ENCODE measurements at regions not wholly inside any gene's neighbourhood (a gene's known extent, or its start where the extent isn't known, plus 50 kb on each side); places are given as distances from the start of the nearest gene placed in this dataset.

DNA sequence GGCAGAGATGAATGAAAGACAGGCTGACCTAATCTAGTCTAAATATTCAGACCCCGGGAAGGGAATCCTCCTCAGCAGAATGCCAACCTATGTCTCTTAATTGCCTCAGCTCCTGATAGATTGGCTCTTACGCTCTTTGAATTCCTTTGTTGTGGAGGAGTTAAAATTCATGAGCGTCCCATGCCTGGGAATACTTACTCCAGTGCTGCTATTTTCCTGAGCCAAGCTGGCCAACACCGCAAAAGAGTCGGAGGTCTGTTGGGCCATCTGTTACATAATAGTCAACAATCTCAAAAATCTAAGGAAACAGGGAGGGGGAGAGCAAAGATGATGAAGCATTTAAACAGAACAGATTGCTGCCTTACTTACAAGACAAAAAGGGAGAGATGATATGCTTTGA lies 182.8 kb downstream of the ASCL1 start:
- WGBS (ENCODE audit: insufficient coverage, low coverage, missing lambda C conversion rate): 4% methylated on average over 5 of the region's 5 CpGs
- H3K27me3 ChIP-seq (ENCODE audit: control insufficient read depth in 2 of 2, insufficient read depth in 2 of 2, low read length in 2 of 2): no peaks in the 10 kb centered on the region
- no peak for TF ChIP-seq USF2 (CRISPR knock-in tag; IDR thresholded peaks at IDR 0.05)
- TF ChIP-seq, protein P1, sequence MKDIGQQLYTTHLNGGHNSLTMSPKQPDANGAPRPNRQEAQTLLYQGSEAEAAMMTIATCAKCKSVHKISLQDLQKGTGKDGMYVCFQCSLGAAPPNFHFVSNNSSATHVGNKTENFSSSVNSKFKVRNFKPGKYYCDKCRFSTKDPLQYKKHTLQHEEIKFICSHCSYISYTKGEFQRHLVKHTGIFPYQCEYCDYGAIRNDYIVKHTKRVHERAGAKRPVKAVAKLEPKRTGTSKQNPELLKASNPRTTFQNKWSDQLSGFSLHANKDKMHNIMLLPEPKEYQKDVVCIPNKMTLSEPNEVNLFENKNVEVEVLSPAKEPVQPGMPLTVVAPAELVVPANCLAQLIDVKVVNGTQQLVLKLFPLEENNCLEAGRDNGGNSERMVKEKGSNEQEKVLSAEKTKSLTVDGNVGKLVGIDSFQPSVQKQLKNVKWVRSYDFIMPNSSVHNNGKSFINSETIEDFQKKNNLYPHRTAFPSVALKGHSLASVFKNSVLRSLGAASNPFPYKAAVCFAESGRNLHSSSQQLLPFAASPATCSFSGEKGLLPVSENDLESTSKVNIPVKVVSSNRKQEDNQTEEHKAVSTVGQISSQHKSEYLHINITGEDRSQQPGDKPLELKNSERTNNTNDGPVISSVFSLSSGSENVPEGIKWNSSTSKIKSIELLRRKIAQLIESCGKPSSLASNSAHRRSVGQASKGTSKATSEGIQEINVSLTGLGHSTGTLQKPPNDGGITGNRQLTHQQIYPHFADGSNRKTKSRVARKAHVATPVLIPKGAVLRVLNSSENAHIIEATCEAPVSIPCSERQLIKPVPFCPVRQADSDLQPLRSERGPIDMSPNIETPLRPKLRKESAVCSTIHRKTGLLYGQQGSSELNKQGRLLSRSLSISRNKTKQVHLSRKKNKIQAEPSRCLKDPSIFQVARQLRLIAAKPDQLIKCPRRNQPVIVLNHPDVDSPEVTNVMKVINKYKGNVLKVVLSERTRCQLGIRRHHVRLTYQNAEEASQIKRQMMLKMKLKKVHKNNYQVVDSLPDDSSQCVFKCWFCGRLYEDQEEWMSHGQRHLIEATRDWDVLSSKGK (CRISPR knock-in tag; IDR thresholded peaks at IDR 0.05): no peak
- no peak for TF ChIP-seq ZNF75A (CRISPR knock-in tag; IDR thresholded peaks at IDR 0.05)
- TF ChIP-seq RNF2 (IDR thresholded peaks at IDR 0.05): no peak
- H2AFZ ChIP-seq (ENCODE audit: low read depth, low read length): no peak overlapping the region
- H3K36me3 ChIP-seq (ENCODE audit: control insufficient read depth, insufficient read depth, low read length): no peaks in the 10 kb centered on the region
- DNase-seq (ENCODE audit: extremely low read depth in 1 of 4, low spot score in 3 of 4) (no peak), FAIRE-seq (no peak), ATAC-seq (no peak)
- H3K27ac ChIP-seq (ENCODE audit: extremely low read depth, low read depth, low read length): no peak overlapping the region
- H4K20me1 ChIP-seq (replicated peaks; ENCODE audit: control insufficient read depth, insufficient read depth, low read length): no peaks in the 10 kb centered on the region
- no peaks in the 10 kb centered on the region for H3K4me1 ChIP-seq (replicated peaks in 1 of 2; ENCODE audit: control insufficient read depth in 2 of 2, insufficient read depth in 2 of 2, low read length in 2 of 2)
- POLR2A ChIA-PET: interaction anchor here (0.5 kb wide), 1 partner anchor 366 kb away, joined by 3 read pairs; no protein-coding TSS in a partner anchor
- no peak overlapping the region for H3K4me2 ChIP-seq (ENCODE audit: insufficient read depth, low read length)
- CTCF ChIA-PET (ENCODE audit: low intra/inter-chr PET ratio): no interaction called here
- in situ Hi-C loops (cut with MboI) (no loop called here), intact Hi-C loops (cut with micrococcal nuclease) (no loop called here)
- H3K79me2 ChIP-seq (ENCODE audit: control insufficient read depth, insufficient read depth, low read length): no peaks in the 10 kb centered on the region
- H3K4me3 ChIP-seq: no peak overlapping the region
- no peaks in the 10 kb centered on the region for H3K9me1 ChIP-seq (ENCODE audit: control insufficient read depth, insufficient read depth, low read length)
- H3K9ac ChIP-seq (ENCODE audit: insufficient read depth in 1 of 2, low read depth in 2 of 2, low read length in 2 of 2): no peak overlapping the region
- no TSS peak for BruUV-seq (replicated peaks)
- no peaks in the 10 kb centered on the region for H3K9me3 ChIP-seq (replicated peaks; ENCODE audit: control insufficient read depth, insufficient read depth, low read depth, low read length)
